GM23338 (cell line): ENCODE measurements at regions not wholly inside any gene's neighbourhood (a gene's known extent, or its start where the extent isn't known, plus 50 kb on each side); places are given as distances from the start of the nearest gene placed in this dataset.

Experiments used
- CREB1 ChIP-seq: fragments of 250-450 bp; sonication (Bioruptor Pico); IDR thresholded peaks from 2 replicates; pipeline ENCODE4 v1.5.0; 2020; ENCODE audit warnings: low read depth, mild to moderate bottlenecking, moderate library complexity
- CTCF ChIP-seq, 2 experiments: fragments of 200-600 bp in 1 of 2; sonication (generic) in 1 of 2; conservative IDR thresholded peaks; 2 replicates each; pipeline versions ENCODE4 v1.5.1 to v1.6.1; 2016 to 2017; ENCODE audit warnings: antibody characterized with exemption in 2 of 2, low read depth in 2 of 2, mild to moderate bottlenecking in 2 of 2, moderate library complexity in 1 of 2
- EZH2 ChIP-seq: fragments of 200-600 bp; sonication (generic); IDR thresholded peaks from one replicate; pipeline ENCODE4 v1.8.0; 2017; ENCODE audit warnings: antibody characterized with exemption, mild to moderate bottlenecking, low read depth; ENCODE audit not compliant: unreplicated experiment
- EZH2phosphoT487 ChIP-seq: fragments of 200-600 bp; sonication (generic); IDR thresholded peaks from one replicate; pipeline ENCODE4 v1.8.1; 2018; ENCODE audit warnings: antibody characterized with exemption; ENCODE audit not compliant: unreplicated experiment
- JUNB ChIP-seq: IDR thresholded peaks from one replicate; pipeline ENCODE4 v1.6.1; 2016; ENCODE audit warnings: antibody characterized with exemption; ENCODE audit not compliant: unreplicated experiment
- NANOG ChIP-seq: IDR thresholded peaks from 2 replicates; pipeline ENCODE4 v1.6.1; 2016; ENCODE audit warnings: antibody characterized with exemption, borderline replicate concordance
- POLR2AphosphoS5 ChIP-seq: IDR thresholded peaks from 2 replicates; pipeline ENCODE4 v1.6.1; 2016; ENCODE audit warnings: antibody characterized with exemption, low read depth
- ZNF114 ChIP-seq: fragments of 250-450 bp; sonication (Bioruptor Pico); IDR thresholded peaks from 2 replicates; pipeline ENCODE4 v1.5.0; 2020; ENCODE audit warnings: mild to moderate bottlenecking, moderate library complexity
- TF ChIP-seq, protein P1 (sequence below): IDR thresholded peaks from one replicate; pipeline ENCODE4 v1.6.1; 2018; ENCODE audit warnings: antibody characterized with exemption; ENCODE audit not compliant: unreplicated experiment
- TF ChIP-seq, protein P2 (sequence below): IDR thresholded peaks from 2 replicates; pipeline ENCODE4 v1.6.1; 2016; ENCODE audit warnings: antibody characterized with exemption

DNA sequence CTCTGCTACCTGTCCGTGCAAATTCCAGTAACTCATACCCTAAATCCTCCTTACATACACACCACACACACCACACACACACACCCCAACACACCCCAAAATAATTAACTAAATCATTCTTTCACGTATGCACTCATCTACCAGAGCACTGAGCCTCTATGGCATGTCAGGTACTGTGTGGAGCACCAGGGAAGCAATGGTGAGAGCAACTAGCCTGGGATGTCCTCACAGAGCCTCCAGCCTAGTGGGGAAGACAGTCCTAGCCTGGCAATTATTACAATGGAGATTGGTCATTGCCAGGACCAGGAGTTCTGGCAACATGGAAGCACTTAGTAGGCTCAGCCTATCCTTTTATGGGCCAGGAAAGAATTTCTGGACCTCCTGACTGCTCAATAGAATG lies 72.7 kb upstream of the LCLAT1 start:
- no peak for TF ChIP-seq CTCF (conservative IDR thresholded peaks at IDR 0.05; ENCODE audit: low read depth in 2 of 2)
- no peak for TF ChIP-seq POLR2AphosphoS5
- TF ChIP-seq, protein P1, sequence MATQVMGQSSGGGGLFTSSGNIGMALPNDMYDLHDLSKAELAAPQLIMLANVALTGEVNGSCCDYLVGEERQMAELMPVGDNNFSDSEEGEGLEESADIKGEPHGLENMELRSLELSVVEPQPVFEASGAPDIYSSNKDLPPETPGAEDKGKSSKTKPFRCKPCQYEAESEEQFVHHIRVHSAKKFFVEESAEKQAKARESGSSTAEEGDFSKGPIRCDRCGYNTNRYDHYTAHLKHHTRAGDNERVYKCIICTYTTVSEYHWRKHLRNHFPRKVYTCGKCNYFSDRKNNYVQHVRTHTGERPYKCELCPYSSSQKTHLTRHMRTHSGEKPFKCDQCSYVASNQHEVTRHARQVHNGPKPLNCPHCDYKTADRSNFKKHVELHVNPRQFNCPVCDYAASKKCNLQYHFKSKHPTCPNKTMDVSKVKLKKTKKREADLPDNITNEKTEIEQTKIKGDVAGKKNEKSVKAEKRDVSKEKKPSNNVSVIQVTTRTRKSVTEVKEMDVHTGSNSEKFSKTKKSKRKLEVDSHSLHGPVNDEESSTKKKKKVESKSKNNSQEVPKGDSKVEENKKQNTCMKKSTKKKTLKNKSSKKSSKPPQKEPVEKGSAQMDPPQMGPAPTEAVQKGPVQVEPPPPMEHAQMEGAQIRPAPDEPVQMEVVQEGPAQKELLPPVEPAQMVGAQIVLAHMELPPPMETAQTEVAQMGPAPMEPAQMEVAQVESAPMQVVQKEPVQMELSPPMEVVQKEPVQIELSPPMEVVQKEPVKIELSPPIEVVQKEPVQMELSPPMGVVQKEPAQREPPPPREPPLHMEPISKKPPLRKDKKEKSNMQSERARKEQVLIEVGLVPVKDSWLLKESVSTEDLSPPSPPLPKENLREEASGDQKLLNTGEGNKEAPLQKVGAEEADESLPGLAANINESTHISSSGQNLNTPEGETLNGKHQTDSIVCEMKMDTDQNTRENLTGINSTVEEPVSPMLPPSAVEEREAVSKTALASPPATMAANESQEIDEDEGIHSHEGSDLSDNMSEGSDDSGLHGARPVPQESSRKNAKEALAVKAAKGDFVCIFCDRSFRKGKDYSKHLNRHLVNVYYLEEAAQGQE: no peak
- no peak for TF ChIP-seq EZH2phosphoT487
- TF ChIP-seq EZH2: no peak
- no peak for TF ChIP-seq NANOG
- TF ChIP-seq, protein P2, sequence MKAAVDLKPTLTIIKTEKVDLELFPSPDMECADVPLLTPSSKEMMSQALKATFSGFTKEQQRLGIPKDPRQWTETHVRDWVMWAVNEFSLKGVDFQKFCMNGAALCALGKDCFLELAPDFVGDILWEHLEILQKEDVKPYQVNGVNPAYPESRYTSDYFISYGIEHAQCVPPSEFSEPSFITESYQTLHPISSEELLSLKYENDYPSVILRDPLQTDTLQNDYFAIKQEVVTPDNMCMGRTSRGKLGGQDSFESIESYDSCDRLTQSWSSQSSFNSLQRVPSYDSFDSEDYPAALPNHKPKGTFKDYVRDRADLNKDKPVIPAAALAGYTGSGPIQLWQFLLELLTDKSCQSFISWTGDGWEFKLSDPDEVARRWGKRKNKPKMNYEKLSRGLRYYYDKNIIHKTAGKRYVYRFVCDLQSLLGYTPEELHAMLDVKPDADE: no peak
- no peak for TF ChIP-seq ZNF114 (CRISPR knock-in tag)
- TF ChIP-seq CREB1: no peak
- no peak for TF ChIP-seq JUNB
